Endodermal cell (in vitro differentiated cells): ENCODE measurements at regions not wholly inside any gene's neighbourhood (a gene's known extent, or its start where the extent isn't known, plus 50 kb on each side); places are given as distances from the start of the nearest gene placed in this dataset.

ENCODE experiments used
- DNase-seq: peaks from one replicate; pipeline ENCODE4 v3.0.0-alpha.2; 2017
- H3K27ac ChIP-seq: 2 replicates; pipeline ENCODE4 v1.5.1; 2013; ENCODE audit warnings: mild to moderate bottlenecking, low read depth, low read length, moderate library complexity
- H3K27me3 ChIP-seq: 2 replicates; pipeline ENCODE4 v1.6.1; 2013; ENCODE audit warnings: mild to moderate bottlenecking, low read length, moderate library complexity; ENCODE audit not compliant: insufficient read depth, control insufficient read depth, poor library complexity, severe bottlenecking
- H3K36me3 ChIP-seq: 2 replicates; pipeline ENCODE4 v1.7.0; 2013; ENCODE audit warnings: mild to moderate bottlenecking, low read length, moderate library complexity; ENCODE audit not compliant: control insufficient read depth, insufficient read depth
- H3K4me1 ChIP-seq: one replicate; pipeline ENCODE4 v1.7.0; 2013; ENCODE audit warnings: low read length; ENCODE audit not compliant: control insufficient read depth, insufficient read depth
- H3K4me3 ChIP-seq: 2 replicates; pipeline ENCODE4 v1.5.1; 2013; ENCODE audit warnings: mild to moderate bottlenecking, low read length, moderate library complexity
- H3K9ac ChIP-seq: 2 replicates; pipeline ENCODE4 v1.6.1; 2013; ENCODE audit warnings: mild to moderate bottlenecking, low read length, moderate library complexity; ENCODE audit not compliant: poor library complexity, severe bottlenecking; ENCODE audit errors: extremely low read depth
- H3K9me3 ChIP-seq: 2 replicates; pipeline ENCODE4 v1.6.1; 2013; ENCODE audit warnings: mild to moderate bottlenecking, low read length, moderate library complexity; ENCODE audit not compliant: control insufficient read depth
- H3K27ac Mint-ChIP-seq: 2 replicates; pipeline ENCODE4 v1.8.0; 2020; ENCODE audit warnings: mixed read lengths
- H3K27me3 Mint-ChIP-seq: 2 replicates; pipeline ENCODE4 v1.8.0; 2021; ENCODE audit warnings: mild to moderate bottlenecking, mixed read lengths; ENCODE audit not compliant: insufficient read depth
- H3K36me3 Mint-ChIP-seq: 2 replicates; pipeline ENCODE4 v1.8.0; 2020; ENCODE audit warnings: low read depth, mixed read lengths
- H3K4me1 Mint-ChIP-seq: 2 replicates; pipeline ENCODE4 v1.8.0; 2020; ENCODE audit warnings: mixed read lengths
- H3K4me3 Mint-ChIP-seq: 2 replicates; pipeline ENCODE4 v1.8.0; 2020; ENCODE audit warnings: mild to moderate bottlenecking, moderate library complexity, mixed read lengths
- H3K9me3 Mint-ChIP-seq: 2 replicates; pipeline ENCODE4 v1.8.0; 2020; ENCODE audit warnings: mild to moderate bottlenecking, mixed read lengths
- CTCF ChIP-seq: fragments of 200-600 bp; sonication (generic); conservative IDR thresholded peaks from 2 replicates; pipeline ENCODE4 v1.5.0; 2021; ENCODE audit warnings: antibody characterized with exemption, mild to moderate bottlenecking
- WGBS, 2 experiments: methylation state at CpG; one replicate each; pipeline versions ENCODE4 v1.1.5 to v1.1.7; 2013; ENCODE audit warnings: missing lambda C conversion rate in 2 of 2, mixed read lengths in 1 of 2; ENCODE audit not compliant: insufficient coverage in 1 of 2, insufficient read length in 1 of 2; 5-methylcytosine and 5-hydroxymethylcytosine counted together

GRCh38 chr15:39444735-39445470 is 136.0 kb upstream of the THBS1 start:
- Histone ChIP-seq H3K36me3 (no peaks in the 10 kb centered on the region), H3K4me1 (no peaks in the 10 kb centered on the region), H3K27me3 (no peaks in the 10 kb centered on the region), H3K27ac (no peak overlapping the region), H3K4me3 (no peak overlapping the region), H3K9me3 (no peaks in the 10 kb centered on the region), H3K9ac (no peak overlapping the region)
- H3K36me3 Mint-ChIP-seq: no peaks in the 10 kb centered on the region
- 92 to 95% methylated on average over 10 to 11 of the region's 11 CpGs for WGBS, 2 experiments
- H3K4me1 Mint-ChIP-seq: peaks cover 5% of the 10 kb centered on the region
- DNase-seq: no peak
- H3K27ac Mint-ChIP-seq: no peak overlapping the region
- no peaks in the 10 kb centered on the region for H3K27me3 Mint-ChIP-seq
- H3K4me3 Mint-ChIP-seq: no peak overlapping the region
- TF ChIP-seq CTCF: no peak
- H3K9me3 Mint-ChIP-seq: peaks cover 4% of the 10 kb centered on the region

DNA sequence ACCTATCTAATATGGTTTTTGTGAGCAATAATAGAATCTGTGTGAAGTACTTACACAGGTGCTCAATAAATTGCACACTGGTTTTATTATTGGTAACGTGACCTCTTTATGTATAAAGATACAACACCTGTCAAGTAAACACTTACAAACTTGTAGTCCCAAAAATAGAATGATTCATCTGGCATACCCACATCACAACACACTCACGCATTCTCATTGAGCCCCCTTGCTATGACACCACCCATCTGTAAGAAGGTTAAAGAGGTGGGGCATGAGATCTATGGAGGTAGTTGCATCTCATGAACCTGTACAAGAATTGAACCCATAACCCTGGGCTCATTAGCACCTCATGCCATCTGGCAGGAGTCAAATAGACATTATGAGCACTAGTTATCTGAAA is 134.9 kb upstream of the THBS1 start:
- Histone ChIP-seq H3K4me1 (no peaks in the 10 kb centered on the region), H3K4me3 (no peak overlapping the region), H3K27ac (no peak overlapping the region), H3K27me3 (no peaks in the 10 kb centered on the region), H3K9me3 (no peaks in the 10 kb centered on the region), H3K36me3 (no peaks in the 10 kb centered on the region), H3K9ac (no peak overlapping the region)
- 100% methylated on average over 1 of the region's 2 CpGs; no CpG with 5 or more reads in 1 of the 2 experiments for WGBS, 2 experiments
- peaks cover 5% of the 10 kb centered on the region for H3K4me1 Mint-ChIP-seq
- H3K9me3 Mint-ChIP-seq: peaks cover 9% of the 10 kb centered on the region
- H3K36me3 Mint-ChIP-seq: no peaks in the 10 kb centered on the region
- DNase-seq: no peak
- no peak overlapping the region for H3K27ac Mint-ChIP-seq
- no peak overlapping the region for H3K4me3 Mint-ChIP-seq
- TF ChIP-seq CTCF: no peak
- H3K27me3 Mint-ChIP-seq: no peaks in the 10 kb centered on the region

- Mint-ChIP-seq H3K4me1 (peaks cover 5% of the 10 kb centered on the region), H3K9me3 (peaks cover 10% of the 10 kb centered on the region), H3K27ac (no peak overlapping the region), H3K4me3 (no peak overlapping the region), H3K36me3 (no peaks in the 10 kb centered on the region), H3K27me3 (no peaks in the 10 kb centered on the region)
- Histone ChIP-seq H3K27me3 (no peaks in the 10 kb centered on the region), H3K36me3 (no peaks in the 10 kb centered on the region), H3K9me3 (no peaks in the 10 kb centered on the region), H3K4me3 (no peak overlapping the region), H3K27ac (no peak overlapping the region), H3K9ac (no peak overlapping the region), H3K4me1 (no peaks in the 10 kb centered on the region)
- TF ChIP-seq CTCF: no peak
- no peak for DNase-seq
- 83 to 91% methylated on average over 1 to 2 of the region's 2 CpGs for WGBS, 2 experiments
Observed at GRCh38 chr15:39447346-39447745, 133.5 kb upstream of the THBS1 start.
